Natural killer cell (primary cell): ENCODE measurements at regions not wholly inside any gene's neighbourhood (a gene's known extent, or its start where the extent isn't known, plus 50 kb on each side); places are given as distances from the start of the nearest gene placed in this dataset.

Source experiments
- ATAC-seq, 3 donors: fragments of 150-1000 bp in 2 of 3; fragments of 200-7000 bp in 1 of 3; cut with Tn5 transposase; 1 replicate in 1 of 3; 2 replicates in 2 of 3; pipeline ENCODE4 v1.10.0; 2021; ENCODE audit warnings: mild to moderate bottlenecking in 2 of 3, moderate library complexity in 2 of 3
- DNase-seq, 2 donors: peaks; one replicate each; pipeline versions ENCODE4 v3.0.0 to v3.0.0-alpha.2; 2013 to 2021; ENCODE audit warnings: mixed read lengths in 1 of 2
- H3K27ac ChIP-seq: one replicate; pipeline ENCODE4 v1.5.1; 2013; ENCODE audit warnings: mild to moderate bottlenecking, low read length
- H3K27me3 ChIP-seq: one replicate; pipeline ENCODE4 v1.6.1; 2013; ENCODE audit warnings: low read length; ENCODE audit not compliant: control insufficient read depth, insufficient read depth
- H3K36me3 ChIP-seq: one replicate; pipeline ENCODE4 v1.6.1; 2013; ENCODE audit warnings: low read length; ENCODE audit not compliant: control insufficient read depth, insufficient read depth
- H3K4me1 ChIP-seq: one replicate; pipeline ENCODE4 v1.6.1; 2013; ENCODE audit warnings: low read length; ENCODE audit not compliant: control insufficient read depth, insufficient read depth
- H3K4me3 ChIP-seq: one replicate; pipeline ENCODE4 v1.5.1; 2013; ENCODE audit warnings: low read length
- H3K9me3 ChIP-seq: one replicate; pipeline ENCODE4 v1.6.1; 2013; ENCODE audit warnings: low read length; ENCODE audit not compliant: control insufficient read depth, insufficient read depth
- H3K27ac Mint-ChIP-seq, 2 donors: one replicate each; pipeline ENCODE4 v1.8.0; 2022; ENCODE audit warnings: mild to moderate bottlenecking in 2 of 2, mixed read lengths in 2 of 2, moderate library complexity in 1 of 2
- H3K27me3 Mint-ChIP-seq, 2 donors: one replicate each; pipeline ENCODE4 v1.8.0; 2022; ENCODE audit warnings: low read depth in 2 of 2, mixed read lengths in 2 of 2
- H3K36me3 Mint-ChIP-seq: one replicate; pipeline ENCODE4 v1.8.0; 2022; ENCODE audit warnings: mixed read lengths
- H3K4me1 Mint-ChIP-seq, 2 donors: one replicate each; pipeline ENCODE4 v1.8.0; 2022; ENCODE audit warnings: mixed read lengths in 2 of 2
- H3K4me3 Mint-ChIP-seq: one replicate; pipeline ENCODE4 v1.8.0; 2022; ENCODE audit warnings: mild to moderate bottlenecking, moderate library complexity, mixed read lengths
- H3K9me3 Mint-ChIP-seq, 2 donors: one replicate each; pipeline ENCODE4 v1.8.0; 2022; ENCODE audit warnings: mixed read lengths in 2 of 2
- CTCF ChIP-seq: fragments of 200-600 bp; IDR thresholded peaks from one replicate; pipeline ENCODE4 v1.8.0; 2022; ENCODE audit warnings: antibody characterized with exemption
- WGBS: methylation state at CpG from one replicate; pipeline ENCODE4 v1.1.7; 2013; ENCODE audit warnings: missing lambda C conversion rate; ENCODE audit not compliant: insufficient coverage; 5-methylcytosine and 5-hydroxymethylcytosine counted together
- intact Hi-C: fragments of 100-400 bp; cut with micrococcal nuclease; formaldehyde crosslinking; loops from one replicate; pipeline ENCODE4 v1.14.2; 2022

- peaks cover 0 to 4% of the 10 kb centered on the region in 2 donors for H3K27me3 Mint-ChIP-seq
- Histone ChIP-seq H3K36me3 (no peaks in the 10 kb centered on the region), H3K4me3 (no peak overlapping the region), H3K27ac (no peak overlapping the region), H3K4me1 (no peaks in the 10 kb centered on the region), H3K27me3 (no peaks in the 10 kb centered on the region), H3K9me3 (no peaks in the 10 kb centered on the region)
- no peaks in the 10 kb centered on the region for H3K36me3 Mint-ChIP-seq
- ATAC-seq (no peak), DNase-seq (no peak)
- TF ChIP-seq CTCF = no peak
- H3K4me1 Mint-ChIP-seq = no peaks in the 10 kb centered on the region
- WGBS = no CpG with 5 or more reads among the region's 1 CpG
- no peaks in the 10 kb centered on the region for H3K9me3 Mint-ChIP-seq
- intact Hi-C loops = no loop called here
- no peak overlapping the region for H3K4me3 Mint-ChIP-seq
- H3K27ac Mint-ChIP-seq = no peak overlapping the region
These were observed 131.3 kb upstream of the RASSF8 start for GRCh38 chr12:25827141-25827540.

DNA sequence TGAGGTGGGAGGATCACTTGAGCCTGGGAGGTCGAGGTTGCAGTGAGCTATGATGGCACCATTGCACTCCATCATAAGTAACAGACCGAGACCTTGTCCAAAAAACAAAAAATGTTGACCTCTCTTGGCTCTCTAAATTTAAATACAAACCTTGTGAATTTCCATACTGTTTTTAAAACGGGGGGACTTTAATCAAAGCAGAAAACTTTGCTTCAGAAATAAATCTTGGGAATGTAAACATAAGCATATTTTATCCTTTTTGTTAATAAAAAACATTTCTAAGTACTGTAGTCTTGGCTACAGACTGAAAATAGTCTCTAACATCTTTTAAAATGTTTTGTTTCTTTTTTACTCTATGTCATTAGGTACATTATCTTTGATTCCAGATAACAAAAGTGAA lies 130.7 kb upstream of the RASSF8 start:
- WGBS = 84% methylated on average over 3 of the region's 3 CpGs
- TF ChIP-seq CTCF = no peak
- H3K9me3 ChIP-seq = no peaks in the 10 kb centered on the region
- Mint-ChIP-seq H3K27me3 (peaks cover 0 to 4% of the 10 kb centered on the region in 2 donors), H3K27ac (no peak overlapping the region), H3K36me3 (no peaks in the 10 kb centered on the region), H3K9me3 (no peaks in the 10 kb centered on the region), H3K4me1 (no peaks in the 10 kb centered on the region), H3K4me3 (no peak overlapping the region)
- DNase-seq (no peak), ATAC-seq (no peak)
- H3K27me3 ChIP-seq = no peaks in the 10 kb centered on the region
- no peaks in the 10 kb centered on the region for H3K36me3 ChIP-seq
- intact Hi-C loops = no loop called here
- H3K4me1 ChIP-seq = no peaks in the 10 kb centered on the region
- no peak overlapping the region for H3K27ac ChIP-seq
- H3K4me3 ChIP-seq = no peak overlapping the region

DNA sequence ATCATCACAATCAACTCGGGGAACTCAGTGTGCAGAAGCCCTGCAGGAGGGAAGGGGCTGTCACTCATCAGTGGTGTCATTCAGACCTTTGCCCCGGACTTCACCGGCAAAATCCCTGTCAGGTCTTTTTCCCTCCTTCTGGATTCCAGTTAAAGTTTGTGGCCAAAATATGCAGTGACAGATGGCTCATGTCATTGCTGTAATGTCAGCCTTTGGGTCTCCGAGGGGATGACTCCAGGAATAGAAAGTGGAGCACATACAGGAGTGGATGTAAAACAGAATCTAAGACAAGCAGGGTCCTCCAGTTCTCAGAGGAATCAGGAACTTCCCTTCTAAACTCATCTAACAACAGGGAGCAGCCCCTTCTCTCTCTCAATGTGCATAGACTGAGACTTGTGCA lies 130.3 kb upstream of the RASSF8 start:
- TF ChIP-seq CTCF = no peak
- intact Hi-C loops = no loop called here
- Mint-ChIP-seq H3K9me3 (no peaks in the 10 kb centered on the region), H3K27ac (no peak overlapping the region), H3K27me3 (peaks cover 0 to 4% of the 10 kb centered on the region in 2 donors), H3K4me3 (no peak overlapping the region), H3K36me3 (no peaks in the 10 kb centered on the region), H3K4me1 (no peaks in the 10 kb centered on the region)
- no peak for DNase-seq
- H3K27me3 ChIP-seq = no peaks in the 10 kb centered on the region
- 97% methylated on average over 4 of the region's 4 CpGs for WGBS
- no peak overlapping the region for H3K4me3 ChIP-seq
- H3K27ac ChIP-seq = no peak overlapping the region
- no peak for ATAC-seq
- no peaks in the 10 kb centered on the region for H3K36me3 ChIP-seq
- H3K9me3 ChIP-seq = no peaks in the 10 kb centered on the region
- no peaks in the 10 kb centered on the region for H3K4me1 ChIP-seq

- Mint-ChIP-seq H3K4me3 (no peak overlapping the region), H3K27ac (no peak overlapping the region), H3K9me3 (no peaks in the 10 kb centered on the region), H3K4me1 (no peaks in the 10 kb centered on the region), H3K36me3 (no peaks in the 10 kb centered on the region), H3K27me3 (peaks cover 0 to 4% of the 10 kb centered on the region in 2 donors)
- TF ChIP-seq CTCF = no peak
- no peak for ATAC-seq
- intact Hi-C loops = no loop called here
- no peak overlapping the region for H3K27ac ChIP-seq
- 69% methylated on average over 3 of the region's 3 CpGs for WGBS
- H3K4me1 ChIP-seq = no peaks in the 10 kb centered on the region
- H3K36me3 ChIP-seq = no peaks in the 10 kb centered on the region
- H3K9me3 ChIP-seq = no peaks in the 10 kb centered on the region
- no peak for DNase-seq
- H3K27me3 ChIP-seq = no peaks in the 10 kb centered on the region
- H3K4me3 ChIP-seq = no peak overlapping the region
These were observed 129.3 kb upstream of the RASSF8 start for GRCh38 chr12:25829192-25829591.
